Left lung (tissue), 4 donors: ENCODE measurements at regions not wholly inside any gene's neighbourhood (a gene's known extent, or its start where the extent isn't known, plus 50 kb on each side); places are given as distances from the start of the nearest gene placed in this dataset.

Experiments used
- ATAC-seq: fragments of 200-7000 bp; cut with Tn5 transposase; one replicate; pipeline ENCODE4 v1.9.1; 2020; ENCODE audit warnings: moderate library complexity
- DNase-seq, 4 donors: peaks; one replicate each; pipeline ENCODE4 v3.0.0-alpha.2; 2013 to 2020
- H3K27ac ChIP-seq, 2 donors: fragments of 200-600 bp; sonication (generic) in 1 of 2; one replicate each; pipeline versions ENCODE4 v1.5.0 to v1.8.0; 2020 to 2021
- H3K27me3 ChIP-seq, 2 donors: fragments of 200-600 bp; sonication (generic) in 1 of 2; one replicate each; pipeline versions ENCODE4 v1.5.0 to v1.8.0; 2020 to 2021
- H3K36me3 ChIP-seq, 2 donors: fragments of 200-600 bp; sonication (generic) in 1 of 2; one replicate each; pipeline versions ENCODE4 v1.5.0 to v1.8.0; 2020 to 2021
- H3K4me1 ChIP-seq, 2 donors: fragments of 200-600 bp; one replicate each; pipeline ENCODE4 v1.8.0; 2021
- H3K4me3 ChIP-seq, 2 donors: fragments of 200-600 bp; sonication (generic) in 1 of 2; one replicate each; pipeline versions ENCODE4 v1.5.0 to v1.8.0; 2020 to 2021; ENCODE audit warnings: mild to moderate bottlenecking in 1 of 2
- H3K9me3 ChIP-seq, 2 donors: fragments of 200-600 bp; sonication (generic) in 1 of 2; one replicate each; pipeline versions ENCODE4 v1.5.0 to v1.8.0; 2020 to 2021
- intact Hi-C, 2 donors: fragments of 100-400 bp; cut with DNase I; formaldehyde crosslinking; loops; one replicate each; pipeline versions ENCODE4 v1.11.2 to v1.14.2; 2022
- TF ChIP-seq, protein P1 (sequence below), 2 donors: fragments of 200-600 bp; sonication (generic) in 1 of 2; IDR thresholded peaks; one replicate each; pipeline versions ENCODE4 v1.5.0 to v1.8.0; 2021; ENCODE audit warnings: antibody characterized with exemption in 2 of 2
- donor health status: DM: no; HTN: yes; CAD: no.
- donor health status: DM: no; HTN: no; CAD: no.

DNA sequence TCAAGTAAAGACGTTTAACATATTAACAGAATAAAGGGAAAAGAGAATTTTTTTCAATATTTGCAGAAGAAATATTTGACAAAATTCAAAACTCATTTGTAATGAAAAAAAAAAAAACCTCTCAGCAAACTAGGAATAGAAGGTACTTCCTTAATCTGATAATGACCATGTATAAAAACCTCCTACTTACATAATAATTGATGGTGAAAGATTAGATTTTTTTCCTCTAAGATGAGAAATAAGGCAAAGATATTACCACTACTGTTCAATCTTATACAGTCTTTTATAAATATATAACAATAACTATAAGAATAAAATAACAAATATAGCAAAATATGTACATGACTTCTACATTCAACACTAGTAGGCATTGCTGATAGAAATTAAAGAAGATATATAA, 424.6 kb upstream of the KLF4 start:
- TF ChIP-seq, protein P1, sequence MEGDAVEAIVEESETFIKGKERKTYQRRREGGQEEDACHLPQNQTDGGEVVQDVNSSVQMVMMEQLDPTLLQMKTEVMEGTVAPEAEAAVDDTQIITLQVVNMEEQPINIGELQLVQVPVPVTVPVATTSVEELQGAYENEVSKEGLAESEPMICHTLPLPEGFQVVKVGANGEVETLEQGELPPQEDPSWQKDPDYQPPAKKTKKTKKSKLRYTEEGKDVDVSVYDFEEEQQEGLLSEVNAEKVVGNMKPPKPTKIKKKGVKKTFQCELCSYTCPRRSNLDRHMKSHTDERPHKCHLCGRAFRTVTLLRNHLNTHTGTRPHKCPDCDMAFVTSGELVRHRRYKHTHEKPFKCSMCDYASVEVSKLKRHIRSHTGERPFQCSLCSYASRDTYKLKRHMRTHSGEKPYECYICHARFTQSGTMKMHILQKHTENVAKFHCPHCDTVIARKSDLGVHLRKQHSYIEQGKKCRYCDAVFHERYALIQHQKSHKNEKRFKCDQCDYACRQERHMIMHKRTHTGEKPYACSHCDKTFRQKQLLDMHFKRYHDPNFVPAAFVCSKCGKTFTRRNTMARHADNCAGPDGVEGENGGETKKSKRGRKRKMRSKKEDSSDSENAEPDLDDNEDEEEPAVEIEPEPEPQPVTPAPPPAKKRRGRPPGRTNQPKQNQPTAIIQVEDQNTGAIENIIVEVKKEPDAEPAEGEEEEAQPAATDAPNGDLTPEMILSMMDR (IDR thresholded peaks at IDR 0.05), result no peak
- no peak for DNase-seq
- no peak for ATAC-seq
- Histone ChIP-seq H3K27me3 (no peaks in the 10 kb centered on the region), H3K4me1 (no peaks in the 10 kb centered on the region), H3K4me3 (no peak overlapping the region), H3K27ac (no peak overlapping the region), H3K36me3 (no peaks in the 10 kb centered on the region), H3K9me3 (peaks cover 0 to 6% of the 10 kb centered on the region in 2 donors)
- intact Hi-C loops, result no loop called here

DNA sequence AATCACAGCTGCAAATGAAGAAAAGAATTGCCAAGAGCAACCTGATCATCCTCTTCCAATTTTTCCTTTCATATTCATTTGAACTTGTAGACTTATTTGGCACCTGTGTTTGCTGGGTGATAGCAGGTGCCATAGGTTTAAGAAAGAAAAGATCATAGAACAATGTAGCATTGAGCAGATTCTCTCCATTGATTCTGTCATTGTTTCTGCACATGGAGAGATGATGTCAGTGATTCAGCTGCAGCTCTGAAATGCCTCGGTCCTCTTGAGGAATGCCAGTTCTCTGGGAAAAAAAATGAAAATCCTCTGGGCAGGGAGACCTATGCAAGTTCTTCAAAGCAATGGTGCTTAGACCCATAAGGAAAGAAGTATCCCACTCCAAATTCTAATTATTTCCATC, 418.1 kb upstream of the KLF4 start:
- DNase-seq (no peak), ATAC-seq (no peak)
- TF ChIP-seq, protein P1 (IDR thresholded peaks at IDR 0.05), result no peak
- peaks cover 0 to 6% of the 10 kb centered on the region in 2 donors for H3K9me3 ChIP-seq
- H3K27ac ChIP-seq, result no peak overlapping the region
- H3K36me3 ChIP-seq, result no peaks in the 10 kb centered on the region
- H3K27me3 ChIP-seq, result no peaks in the 10 kb centered on the region
- no peak overlapping the region for H3K4me3 ChIP-seq
- H3K4me1 ChIP-seq, result no peaks in the 10 kb centered on the region
- intact Hi-C loops, result no loop called here

DNA sequence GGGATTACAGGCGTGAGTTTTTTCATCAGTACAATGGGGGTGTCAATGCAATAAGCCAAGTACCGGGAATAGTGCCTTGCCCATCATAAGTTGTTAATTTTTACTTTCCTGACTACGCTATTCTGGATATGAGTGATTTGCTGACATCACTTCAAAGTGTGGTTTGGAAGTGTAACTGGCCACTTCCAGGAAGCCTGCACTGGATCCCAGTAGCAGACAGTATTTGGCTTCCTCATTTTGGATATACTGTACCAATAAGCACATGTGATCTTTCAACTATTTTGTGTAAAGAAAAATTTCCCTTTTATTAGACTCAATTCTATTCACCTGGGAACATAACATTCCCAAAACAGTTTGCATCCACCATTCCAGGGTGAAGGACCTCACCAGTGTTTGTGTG, 417.7 kb upstream of the KLF4 start:
- peak; percentile 29 for ATAC-seq
- intact Hi-C loops, result no loop called here
- DNase-seq, result no peak

DNA sequence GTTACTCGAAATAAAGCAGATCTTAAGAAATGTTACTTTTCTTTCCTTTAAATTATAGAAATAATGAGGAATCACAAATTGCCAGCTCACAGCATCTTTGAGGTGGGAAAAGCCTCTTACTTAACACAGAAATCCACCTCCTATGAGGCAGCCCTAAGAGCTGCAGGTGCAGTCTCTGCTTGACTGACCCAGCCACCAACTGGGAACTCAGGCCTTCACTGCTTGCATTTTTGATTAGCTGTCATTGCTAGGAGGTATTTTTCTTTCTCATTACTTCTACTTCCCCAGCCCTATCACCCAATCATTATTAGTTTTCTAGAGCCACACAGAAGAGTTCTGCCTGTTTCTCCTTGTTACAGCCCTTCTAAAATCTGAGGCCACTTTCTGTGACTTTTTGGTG, 416.5 kb upstream of the KLF4 start:
- H3K4me1 ChIP-seq, result no peaks in the 10 kb centered on the region
- H3K4me3 ChIP-seq, result no peak overlapping the region
- no peaks in the 10 kb centered on the region for H3K9me3 ChIP-seq
- ATAC-seq (no peak), DNase-seq (no peak)
- H3K27ac ChIP-seq, result no peak overlapping the region
- TF ChIP-seq, protein P1 (IDR thresholded peaks at IDR 0.05), result no peak
- H3K27me3 ChIP-seq, result no peaks in the 10 kb centered on the region
- H3K36me3 ChIP-seq, result no peaks in the 10 kb centered on the region
- intact Hi-C loops, result no loop called here

More for the DNA sequence above, 417.7 kb upstream of the KLF4 start:
- Histone ChIP-seq H3K36me3 (no peaks in the 10 kb centered on the region), H3K4me1 (no peaks in the 10 kb centered on the region), H3K9me3 (peaks cover 0 to 2% of the 10 kb centered on the region in 2 donors), H3K27me3 (no peaks in the 10 kb centered on the region), H3K27ac (no peak overlapping the region), H3K4me3 (no peak overlapping the region)
- TF ChIP-seq, protein P1 (IDR thresholded peaks at IDR 0.05), result no peak

DNA sequence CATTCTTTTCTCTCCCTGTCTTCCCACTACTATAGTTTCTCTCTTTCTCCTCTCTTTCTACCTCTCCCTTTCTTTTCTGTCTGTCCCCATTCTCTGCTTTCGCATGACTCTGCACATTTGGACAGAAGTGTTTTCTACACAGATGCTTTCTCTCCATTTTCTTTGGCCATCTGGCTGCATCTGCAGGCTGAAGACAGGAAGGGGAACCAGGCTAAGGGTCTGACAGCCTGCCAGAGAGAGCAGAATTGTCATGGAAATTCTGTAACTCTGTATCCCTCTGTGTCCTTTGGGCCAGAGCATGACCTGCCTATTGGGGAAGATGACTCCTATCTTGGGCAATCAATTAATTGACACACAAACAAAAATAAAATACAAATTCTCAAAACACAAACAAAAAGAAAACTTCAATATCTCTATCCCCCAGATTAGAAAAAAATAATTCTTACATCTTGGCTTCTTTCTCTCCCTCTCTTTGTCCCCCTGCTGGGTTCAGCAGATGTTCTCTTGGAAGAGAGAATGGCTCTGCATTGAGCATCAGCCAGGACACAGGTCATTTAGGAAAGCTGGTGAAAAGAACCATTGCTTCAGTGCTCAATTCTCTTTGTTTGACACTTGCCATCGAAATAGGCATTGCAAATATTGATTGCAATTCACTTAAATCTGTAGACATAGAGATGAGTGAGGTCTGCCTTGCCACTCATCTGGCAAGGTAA, 415.9 kb upstream of the KLF4 start:
- Histone ChIP-seq H3K27me3 (no peaks in the 10 kb centered on the region), H3K27ac (no peak overlapping the region), H3K4me1 (no peaks in the 10 kb centered on the region), H3K4me3 (no peak overlapping the region), H3K9me3 (no peaks in the 10 kb centered on the region), H3K36me3 (no peaks in the 10 kb centered on the region)
- ATAC-seq, result no peak
- peak in 1 of 4 donors; percentile 54 for DNase-seq
- TF ChIP-seq, protein P1 (IDR thresholded peaks at IDR 0.05), result no peak
- intact Hi-C loops, result no loop called here
